LoVo (cell line): ENCODE measurements at regions not wholly inside any gene's neighbourhood (a gene's known extent, or its start where the extent isn't known, plus 50 kb on each side); places are given as distances from the start of the nearest gene placed in this dataset.
"Not testable (repeated sequence)": the region's sequence is repeated elsewhere in the genome, so short reads cannot be mapped to it uniquely, and the experiment has no call there.

Source experiments
- DNase-seq: peaks from one replicate; pipeline ENCODE4 v3.0.0-alpha.2; 2016; ENCODE audit warnings: low spot score

GRCh38 chr2:111474198-111474705, 353.5 kb downstream of the BCL2L11 start:
- DNase-seq, result not testable (repeated sequence)

- DNase-seq, result not testable (repeated sequence)
Observed at GRCh38 chr2:111478335-111478734, 357.6 kb downstream of the BCL2L11 start.

DNA sequence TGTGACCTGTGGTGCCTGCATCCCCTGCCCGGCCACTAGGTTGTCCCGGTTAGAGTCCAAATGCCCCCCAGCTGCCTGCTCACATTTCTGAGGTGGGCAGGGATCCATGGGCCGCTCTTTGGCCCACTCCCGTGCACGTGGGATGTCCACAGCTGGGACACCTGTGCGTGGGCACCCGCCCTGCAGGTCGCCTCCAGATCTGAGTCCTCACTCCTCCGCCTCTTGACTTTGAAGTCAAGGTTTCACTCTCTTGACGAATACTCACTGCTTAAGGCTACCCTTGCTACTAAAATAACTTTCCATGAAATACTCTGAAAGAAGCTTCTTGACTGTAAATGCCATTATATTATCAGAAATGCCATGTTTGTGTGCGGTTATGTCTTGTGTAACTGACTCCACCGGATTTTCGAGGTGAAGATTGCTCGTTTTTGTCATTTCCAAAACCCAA, 358.2 kb downstream of the BCL2L11 start:
- not testable (repeated sequence) for DNase-seq

DNA sequence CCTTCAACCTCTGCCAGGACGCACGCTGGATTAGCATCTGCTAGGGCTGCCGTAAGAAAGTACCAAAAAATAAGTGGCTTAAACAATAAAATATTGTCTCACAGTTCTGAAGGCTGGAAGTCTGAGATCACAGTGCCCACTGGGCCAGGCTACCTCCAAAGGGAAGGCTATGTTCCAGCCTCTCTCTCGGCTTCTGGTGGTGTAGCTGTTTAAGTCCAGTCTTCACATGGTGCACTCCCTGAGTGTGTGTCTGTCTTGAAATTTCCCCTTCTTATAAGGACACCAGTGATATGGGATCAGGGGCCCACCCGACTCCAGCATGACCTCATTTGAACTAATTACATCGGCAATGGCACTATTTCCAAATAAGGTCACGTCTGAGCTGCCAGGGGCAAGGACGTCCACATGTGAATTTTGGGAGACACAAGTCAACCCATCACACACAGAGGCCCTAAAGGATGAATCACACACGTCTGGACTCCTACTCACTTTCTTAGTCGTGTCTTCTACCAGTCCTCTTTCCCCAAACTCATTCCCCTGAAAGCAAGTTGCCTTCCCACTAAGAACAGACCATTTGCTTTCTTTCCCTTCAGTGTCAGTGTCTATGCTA, 359.4 kb downstream of the BCL2L11 start:
- not testable (repeated sequence) for DNase-seq

DNA sequence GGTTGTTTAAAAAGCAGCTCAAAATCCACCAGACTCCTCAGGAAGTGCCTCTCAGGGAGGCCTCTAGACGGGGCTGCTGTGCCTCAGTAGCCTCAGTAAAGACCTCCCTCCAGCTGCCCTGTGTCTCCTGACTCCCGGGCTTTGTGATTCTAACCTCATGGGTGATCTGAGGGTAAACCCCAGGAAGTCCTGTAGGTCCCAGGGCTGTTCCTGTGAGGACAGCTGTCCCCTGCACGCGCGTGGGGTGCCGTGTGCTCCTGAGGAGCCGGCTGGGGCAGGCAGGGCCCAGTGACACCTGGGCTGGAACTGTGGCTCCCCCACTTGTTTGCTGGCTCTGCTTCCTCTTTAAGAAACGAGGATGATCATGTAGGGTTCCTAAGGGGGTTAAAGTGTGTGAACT, 359.9 kb downstream of the BCL2L11 start:
- not testable (repeated sequence) for DNase-seq

DNA sequence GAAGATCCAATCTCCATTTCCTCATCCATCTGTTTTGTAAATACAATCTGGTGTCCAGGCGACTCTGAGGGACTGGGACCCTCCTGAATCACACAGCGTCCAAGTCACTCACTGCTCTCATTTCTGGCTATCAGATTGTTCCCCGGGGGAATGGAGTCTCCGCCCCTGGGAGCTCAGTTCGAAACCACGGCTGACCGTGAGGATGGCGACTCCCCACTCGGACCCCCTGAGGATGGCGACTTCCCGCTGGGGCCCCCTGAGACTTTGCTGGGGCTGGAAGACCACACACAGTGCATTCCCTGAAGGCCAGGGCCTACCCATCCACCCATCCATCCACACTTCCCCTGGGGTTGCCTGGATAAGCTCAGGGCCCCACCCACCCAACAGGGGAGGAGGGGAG, 360.5 kb downstream of the BCL2L11 start:
- DNase-seq, result not testable (repeated sequence)

DNA sequence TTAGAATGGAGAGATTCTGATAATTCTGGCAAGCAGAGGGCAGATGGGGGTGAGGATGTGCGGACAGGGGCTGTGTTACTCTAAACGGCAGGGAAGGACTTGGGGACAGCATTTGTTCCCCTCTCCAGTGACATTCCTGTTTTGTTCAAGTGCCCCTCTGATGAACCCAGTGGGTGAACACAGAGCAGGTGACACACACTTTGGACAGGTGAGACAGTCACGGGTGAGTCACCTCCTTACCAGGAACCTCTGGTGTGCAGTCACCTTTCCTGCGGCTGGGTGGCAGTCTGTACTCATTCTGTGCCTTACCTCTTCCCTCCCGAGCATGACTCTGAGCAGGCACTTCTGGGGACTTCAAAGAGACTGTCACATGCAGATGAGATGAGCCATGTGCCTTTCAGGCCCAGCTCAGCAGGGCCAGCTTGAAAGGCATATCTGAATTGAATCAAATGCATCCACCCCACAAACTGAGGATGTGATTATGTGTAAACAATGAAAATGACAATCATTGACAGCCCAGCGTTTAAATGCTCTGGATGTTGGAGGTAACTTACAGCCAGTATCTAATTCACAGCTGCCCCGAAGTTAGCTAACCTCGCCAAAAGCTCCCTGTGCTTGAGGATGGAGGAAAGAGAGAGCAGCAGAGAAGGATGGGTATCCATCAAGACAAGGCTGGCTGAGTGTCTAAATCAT, 362.4 kb downstream of the BCL2L11 start:
- not testable (repeated sequence) for DNase-seq

DNA sequence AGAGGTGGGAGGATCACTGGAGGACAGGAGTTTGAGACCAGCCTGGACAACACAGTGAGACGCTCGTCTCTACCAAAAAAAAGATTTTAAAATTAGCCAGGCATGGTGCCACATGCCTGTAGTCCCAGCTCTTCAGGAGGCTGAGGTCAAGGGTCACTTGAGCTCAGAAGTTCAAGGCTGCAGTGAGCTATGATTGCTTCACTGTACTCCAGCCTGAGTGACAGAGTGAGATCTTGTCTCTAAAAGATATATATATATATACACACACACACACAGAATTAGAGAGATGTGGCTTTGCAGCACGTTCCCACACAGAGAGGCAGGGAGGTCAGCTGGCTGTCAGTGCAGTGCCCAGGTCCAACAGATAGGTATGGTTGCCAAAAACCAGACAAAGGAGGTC, 363.4 kb downstream of the BCL2L11 start:
- DNase-seq, result not testable (repeated sequence)

DNA sequence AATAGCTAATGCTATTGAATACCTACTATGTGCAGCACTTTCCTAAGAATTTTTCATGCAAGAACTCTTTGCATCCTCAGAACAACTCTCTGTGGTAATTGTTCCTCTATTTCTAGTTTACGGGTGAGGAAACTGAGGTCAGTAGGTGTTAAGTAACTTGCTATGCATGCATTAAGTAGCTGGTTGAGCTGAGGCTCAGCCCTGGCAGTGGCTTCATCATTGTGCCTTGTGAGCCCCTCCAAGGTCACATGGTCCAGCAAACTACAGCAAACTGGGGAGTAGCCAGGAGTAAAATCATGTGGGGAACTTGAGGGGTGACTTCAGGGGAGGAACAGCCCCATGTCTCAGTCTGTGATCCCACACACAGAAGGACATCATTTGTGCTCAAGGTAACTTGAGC, 365.2 kb downstream of the BCL2L11 start:
- not testable (repeated sequence) for DNase-seq

DNA sequence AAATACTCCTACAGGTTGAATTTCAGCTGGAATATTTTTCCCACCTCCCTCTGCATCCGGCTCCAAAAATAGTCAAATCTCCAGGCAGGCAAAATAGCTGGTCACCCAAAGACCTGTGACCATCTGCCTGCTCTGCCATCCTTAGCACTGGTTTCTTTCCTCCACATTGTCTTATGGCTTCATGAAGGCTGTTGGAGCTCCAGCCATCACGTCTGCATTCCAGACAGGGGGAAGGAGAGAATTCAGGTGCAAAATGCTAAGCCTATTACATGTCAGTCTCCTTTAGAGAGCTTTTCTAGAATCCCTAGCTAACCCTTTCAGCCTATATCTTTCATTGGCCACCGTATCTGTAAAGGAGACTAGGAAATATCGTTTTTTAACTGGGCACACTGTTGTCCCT, 367.7 kb downstream of the BCL2L11 start:
- DNase-seq, result not testable (repeated sequence)

- not testable (repeated sequence) for DNase-seq
Observed at GRCh38 chr2:111489460-111489859, 368.7 kb downstream of the BCL2L11 start.

DNA sequence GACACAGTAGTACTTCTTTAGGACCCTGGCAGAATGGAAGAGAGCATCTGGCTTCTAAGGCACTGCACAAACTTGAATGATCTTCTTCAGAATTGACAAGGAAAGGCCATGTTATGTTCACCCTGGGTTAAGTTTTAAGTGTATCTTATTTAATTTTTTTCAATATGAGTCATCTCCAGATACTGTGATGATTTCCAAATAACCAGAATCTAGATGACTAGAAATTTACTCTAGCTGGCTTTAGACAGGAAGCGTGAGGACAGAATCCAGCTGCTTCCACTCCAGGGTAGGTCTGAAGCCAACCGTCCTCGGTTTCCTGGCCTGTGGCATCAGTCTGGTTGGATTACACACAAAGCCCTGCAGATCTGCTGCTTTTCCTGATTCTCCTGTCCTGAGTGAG, 370.5 kb downstream of the BCL2L11 start:
- DNase-seq, result not testable (repeated sequence)

GRCh38 chr2:111491614-111492013, 370.9 kb downstream of the BCL2L11 start:
- not testable (repeated sequence) for DNase-seq

DNA sequence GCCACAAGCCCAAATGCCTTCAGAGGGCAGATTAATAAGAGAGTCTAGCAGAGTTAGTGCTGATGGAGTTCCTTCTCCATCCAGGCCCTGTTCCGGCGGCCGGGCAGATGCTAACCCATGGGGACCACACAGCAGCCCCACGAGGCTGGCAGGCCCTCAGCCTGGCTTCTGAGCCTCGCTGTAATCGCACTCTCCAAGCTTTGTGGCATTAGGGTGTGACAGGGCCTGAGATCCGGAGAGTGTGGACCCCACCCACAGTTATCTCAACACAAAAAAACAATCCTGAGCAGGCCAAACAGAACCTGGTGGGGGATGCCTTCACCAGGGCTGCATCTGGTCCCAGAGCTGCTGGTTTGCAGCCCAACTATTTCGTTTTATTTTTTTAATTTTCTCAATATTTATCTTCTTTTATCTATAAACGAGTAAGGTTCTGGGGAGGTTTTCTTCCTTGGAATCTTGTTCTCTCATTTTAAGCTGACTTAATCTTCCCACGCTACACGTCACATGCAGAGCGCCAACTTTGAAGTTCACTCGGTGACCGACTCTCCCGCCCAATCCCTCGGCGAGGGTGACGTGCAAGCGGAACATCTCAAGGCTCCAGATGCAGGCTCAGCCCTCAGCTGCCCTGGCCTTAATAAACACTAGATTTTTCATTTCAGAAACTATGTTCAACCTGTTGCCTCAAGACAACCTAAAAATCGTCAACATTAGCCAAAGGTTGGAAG, 372.4 kb downstream of the BCL2L11 start:
- DNase-seq, result not testable (repeated sequence)

GRCh38 chr2:111493720-111494078, 373.0 kb downstream of the BCL2L11 start:
- DNase-seq, result not testable (repeated sequence)

DNA sequence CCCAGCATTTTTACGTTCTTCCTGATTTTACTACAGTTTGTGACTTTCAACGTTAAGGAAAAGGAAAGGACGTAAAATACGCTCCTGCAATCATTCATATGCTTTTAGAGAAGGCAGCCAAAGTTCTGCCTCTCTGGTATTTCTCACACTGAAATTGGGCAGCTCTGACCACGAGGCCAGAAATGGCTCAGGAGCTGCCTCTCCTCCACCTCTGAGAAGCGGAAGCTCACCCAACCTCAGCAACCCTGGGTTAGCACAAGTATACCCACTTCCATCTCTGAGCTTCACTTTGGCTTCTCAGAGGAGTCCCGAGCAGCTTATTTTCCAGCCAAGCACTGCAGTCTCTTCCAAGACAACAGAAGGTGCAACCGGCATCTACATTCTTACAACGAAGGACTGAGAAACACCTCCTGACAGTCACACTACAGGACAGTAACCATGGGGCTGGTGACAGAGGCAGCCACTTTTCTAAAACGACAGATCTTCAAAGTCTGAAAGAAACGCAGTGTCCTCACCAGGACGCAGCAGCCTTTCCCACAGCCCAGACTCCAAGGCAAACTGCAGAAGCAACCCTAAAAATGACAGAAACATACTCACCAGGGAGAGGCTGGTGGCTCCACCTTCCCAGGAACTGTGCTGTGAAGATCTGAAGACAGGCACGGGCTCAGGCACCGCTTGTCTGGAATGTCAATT, 373.7 kb downstream of the BCL2L11 start:
- not testable (repeated sequence) for DNase-seq

DNA sequence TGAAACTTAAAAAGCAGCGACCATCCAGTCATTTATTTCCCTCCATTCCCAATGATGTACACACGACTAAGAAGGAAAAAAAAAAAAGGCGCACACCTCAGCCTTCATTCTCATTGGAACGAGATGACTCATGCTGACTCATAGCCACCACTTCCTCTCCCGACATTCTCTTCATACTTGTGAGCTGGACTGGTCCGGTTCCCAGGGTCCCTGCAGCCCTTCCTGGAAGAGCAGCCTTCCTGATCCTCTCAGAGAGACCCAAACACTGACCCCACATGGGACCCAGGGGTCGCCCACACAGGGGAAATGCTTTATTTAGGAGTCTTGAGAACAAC, 374.2 kb downstream of the BCL2L11 start:
- not testable (repeated sequence) for DNase-seq

- DNase-seq, result not testable (repeated sequence)
Observed at GRCh38 chr2:111495636-111496035, 374.9 kb downstream of the BCL2L11 start.

- peak; percentile 27 for DNase-seq
Observed at GRCh38 chr2:111496176-111496575, 375.5 kb downstream of the BCL2L11 start.

- DNase-seq, result not testable (repeated sequence)
Observed at GRCh38 chr2:111496860-111497259, 376.1 kb downstream of the BCL2L11 start.

DNA sequence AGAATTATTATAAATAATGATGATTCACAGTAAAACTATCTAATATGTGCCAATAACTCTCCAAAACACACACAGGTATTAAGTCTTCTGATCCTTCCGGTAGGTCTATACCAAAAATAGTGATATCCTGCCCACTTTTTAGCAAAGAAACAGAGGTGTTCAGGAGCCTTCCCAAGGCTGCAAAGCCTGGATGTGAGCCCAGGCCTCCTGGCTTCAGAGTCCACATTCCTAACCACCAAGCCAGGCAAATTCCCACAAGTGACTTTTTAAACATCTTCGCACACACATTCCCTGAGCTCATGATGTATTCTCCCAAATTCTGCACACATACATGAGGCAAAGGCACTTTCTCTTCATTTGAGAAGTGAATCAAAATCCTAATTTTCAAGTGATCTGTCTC, 376.6 kb downstream of the BCL2L11 start:
- DNase-seq, result not testable (repeated sequence)

DNA sequence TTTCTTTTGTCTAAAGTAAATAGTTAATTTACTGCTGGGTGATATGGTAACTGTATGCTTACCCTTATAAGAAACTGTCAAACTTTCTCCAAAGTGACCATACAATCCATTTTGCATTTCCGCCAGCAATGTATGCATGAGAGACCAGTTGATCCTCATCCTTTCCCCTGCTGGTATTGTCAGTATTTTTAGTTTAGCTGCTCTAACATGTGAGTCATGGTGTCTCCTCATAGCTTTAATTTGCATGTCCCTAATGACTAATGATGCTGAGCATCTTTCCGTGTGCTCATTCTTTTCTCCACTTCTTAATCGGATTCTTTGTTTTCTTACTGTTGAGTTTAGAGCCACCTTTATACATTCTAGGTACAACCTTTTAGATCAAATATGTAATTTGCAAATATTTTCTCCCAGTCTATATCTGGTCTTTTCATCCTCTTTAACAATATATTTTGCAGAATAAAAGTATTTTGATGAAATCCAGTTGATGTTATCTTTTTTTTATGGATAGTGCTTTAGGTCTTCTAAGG, 379.9 kb downstream of the BCL2L11 start:
- not testable (repeated sequence) for DNase-seq
